ENCODE measurements at regions not wholly inside any gene's neighbourhood (a gene's known extent, or its start where the extent isn't known, plus 50 kb on each side); places are given as distances from the start of the nearest gene placed in this dataset.
"Not testable (repeated sequence)": the region's sequence is repeated elsewhere in the genome, so short reads cannot be mapped to it uniquely, and the experiment has no call there.

GRCh38 chr12:3371018-3371417 lies 120.0 kb upstream of the PRMT8 start:
- peak; percentile 85 for DNase-seq

DNA sequence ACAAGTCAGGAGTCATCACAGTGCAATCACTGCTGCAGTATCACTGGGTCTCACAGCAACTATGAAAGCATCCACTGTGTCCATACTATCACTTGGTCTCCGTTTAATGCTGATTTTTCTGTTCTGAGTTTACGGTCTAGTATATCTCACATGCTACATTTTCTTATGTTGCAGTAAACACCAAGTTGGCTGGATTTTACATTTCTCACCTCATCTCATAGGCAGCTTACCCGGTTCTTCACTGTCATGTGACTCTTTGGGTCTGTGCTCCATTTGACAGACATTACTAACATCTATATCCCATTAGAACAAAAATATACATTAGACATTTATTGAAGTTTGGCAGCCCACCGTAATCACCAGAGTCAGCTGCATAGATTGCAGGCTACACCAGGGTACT lies 115.7 kb upstream of the PRMT8 start:
- DNase-seq, result no peak

DNA sequence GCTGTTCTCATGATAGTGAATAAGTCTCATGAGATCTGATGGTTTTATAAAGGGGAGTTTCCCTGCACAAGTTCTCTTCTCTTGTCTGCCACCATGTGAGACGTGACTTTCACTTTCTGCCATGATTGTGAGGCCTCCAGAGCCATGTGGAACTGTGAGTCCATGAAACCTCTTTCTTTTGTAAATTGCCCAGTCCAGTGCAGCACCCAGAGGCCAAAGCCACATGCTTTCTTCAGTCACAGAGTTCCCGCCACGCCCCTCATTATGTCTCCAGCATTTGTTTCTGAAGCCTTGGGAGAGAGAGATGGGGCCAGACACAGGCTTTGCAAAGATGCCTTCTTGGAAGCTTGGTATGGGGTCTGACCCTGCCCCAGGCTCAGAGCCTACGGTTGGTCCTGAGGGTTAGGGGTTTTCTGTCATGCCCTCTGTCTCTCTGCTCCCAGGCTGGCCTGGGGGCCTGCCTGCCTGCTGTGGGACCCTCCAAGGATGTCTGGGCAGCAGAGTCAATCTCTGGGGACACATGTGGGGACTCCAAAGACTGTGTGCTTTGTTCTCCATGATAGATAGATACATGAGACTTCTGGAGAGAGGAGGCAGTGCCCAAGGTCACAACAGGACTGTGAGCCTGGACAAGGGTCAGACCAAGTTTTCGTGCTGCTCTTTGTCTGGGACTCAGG lies 114.1 kb upstream of the PRMT8 start:
- DNase-seq, result no peak

- no peak for DNase-seq
Measured at GRCh38 chr12:3378655-3379054, 112.3 kb upstream of the PRMT8 start.

GRCh38 chr12:3379079-3379478 lies 111.9 kb upstream of the PRMT8 start:
- no peak for DNase-seq

GRCh38 chr12:3380200-3381043 lies 110.6 kb upstream of the PRMT8 start:
- DNase-seq, result no peak

GRCh38 chr12:3381059-3382047 lies 109.7 kb upstream of the PRMT8 start:
- DNase-seq, result no peak

DNA sequence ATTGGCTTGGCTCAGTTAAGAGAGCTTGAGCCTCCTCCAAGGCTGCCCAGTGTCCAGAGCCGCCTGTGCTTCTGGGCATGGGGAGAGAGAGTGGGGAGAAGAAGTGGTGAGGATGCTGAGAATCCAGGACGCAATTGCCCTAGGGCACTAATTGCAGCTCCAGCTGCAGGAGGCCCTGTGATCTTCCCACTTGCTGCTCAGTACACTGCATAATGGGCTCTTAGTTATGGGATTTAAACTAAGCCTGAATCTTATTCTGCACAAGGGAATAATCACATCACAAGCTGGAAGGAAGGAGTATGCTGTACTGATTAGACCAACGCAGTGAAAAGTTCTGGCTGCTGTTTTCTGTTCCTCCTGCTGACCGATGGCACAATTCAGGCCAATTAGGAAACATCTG lies 101.0 kb upstream of the PRMT8 start:
- no peak for DNase-seq

DNA sequence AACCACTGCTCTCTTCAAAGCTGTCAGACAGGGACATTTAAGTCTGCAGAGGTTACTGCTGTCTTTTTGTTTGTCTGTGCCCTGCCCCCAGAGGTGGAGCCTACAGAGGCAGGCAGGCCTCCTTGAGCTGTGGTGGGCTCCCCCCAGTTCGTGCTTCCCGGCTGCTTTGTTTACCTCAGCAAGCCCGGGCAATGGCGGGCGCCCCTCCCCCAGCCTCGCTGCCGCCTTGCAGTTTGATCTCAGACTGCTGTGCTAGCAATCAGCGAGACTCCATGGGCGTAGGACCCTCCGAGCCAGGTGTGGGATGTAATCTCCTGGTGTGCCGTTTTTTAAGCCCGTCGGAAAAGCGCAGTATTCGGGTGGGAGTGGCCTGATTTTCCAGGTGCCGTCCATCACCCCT lies 93.4 kb upstream of the PRMT8 start:
- not testable (repeated sequence) for DNase-seq

GRCh38 chr12:3398196-3398789 lies 92.7 kb upstream of the PRMT8 start:
- DNase-seq, result no peak

DNA sequence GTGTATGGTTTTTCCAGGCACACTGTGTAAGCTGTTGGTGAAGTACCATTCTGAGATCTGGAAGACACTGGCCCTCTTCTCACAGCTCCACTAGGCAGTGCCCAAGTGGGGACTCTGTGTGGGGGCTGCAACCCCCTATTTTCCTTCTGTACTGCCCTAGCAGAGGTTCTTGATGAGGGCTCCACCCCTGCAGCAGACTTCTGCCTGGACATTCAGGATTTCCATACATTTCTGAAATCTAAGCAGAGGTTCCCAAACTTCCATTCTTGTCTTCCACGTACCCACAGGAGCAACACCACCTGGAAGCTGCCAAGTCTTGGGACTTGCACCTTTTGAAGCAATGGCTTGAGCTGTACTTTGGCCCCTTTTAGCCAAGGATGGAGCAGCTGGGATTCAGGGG lies 85.2 kb upstream of the PRMT8 start:
- DNase-seq, result no peak

DNA sequence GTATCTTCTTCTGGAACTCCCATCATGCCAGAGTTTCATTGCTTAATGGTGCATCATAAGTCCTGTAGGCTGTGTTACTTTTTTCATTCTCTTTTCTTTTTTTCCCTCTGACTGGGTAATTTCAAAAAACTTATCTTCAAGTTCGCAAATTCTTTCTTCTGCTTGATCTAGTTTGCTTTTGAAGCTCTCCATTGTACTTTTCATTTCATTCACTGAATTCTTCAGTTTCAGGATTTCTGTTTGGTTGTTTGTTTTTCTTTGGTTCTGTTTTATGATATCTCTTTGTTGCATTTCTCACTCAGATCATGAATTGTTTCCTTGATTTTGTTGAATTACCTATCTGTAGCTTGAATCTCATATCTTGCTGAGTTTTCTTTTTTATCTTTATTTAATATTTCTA lies 83.3 kb upstream of the PRMT8 start:
- no peak for DNase-seq

GRCh38 chr12:3409662-3410061 lies 81.3 kb upstream of the PRMT8 start:
- DNase-seq, result no peak

DNA sequence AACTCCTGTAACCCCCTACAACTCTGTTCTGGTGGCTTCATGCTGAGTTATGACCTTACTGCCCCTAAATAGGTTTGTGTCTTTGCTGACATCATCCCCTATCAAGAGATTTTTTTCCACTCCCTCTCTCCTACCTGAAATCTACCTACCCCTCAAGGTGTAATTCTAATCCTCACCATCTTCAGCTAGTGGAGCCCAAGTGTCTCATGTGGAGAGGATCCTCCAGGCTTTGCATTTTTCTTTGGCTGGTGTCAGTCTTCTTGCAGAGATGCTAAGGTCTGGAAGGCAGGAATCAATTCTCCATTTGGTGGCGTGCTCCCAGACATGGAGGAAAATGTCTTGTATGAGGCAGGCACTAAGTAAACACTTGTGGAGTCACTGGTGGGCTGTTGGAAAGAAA lies 74.8 kb upstream of the PRMT8 start:
- no peak for DNase-seq

DNA sequence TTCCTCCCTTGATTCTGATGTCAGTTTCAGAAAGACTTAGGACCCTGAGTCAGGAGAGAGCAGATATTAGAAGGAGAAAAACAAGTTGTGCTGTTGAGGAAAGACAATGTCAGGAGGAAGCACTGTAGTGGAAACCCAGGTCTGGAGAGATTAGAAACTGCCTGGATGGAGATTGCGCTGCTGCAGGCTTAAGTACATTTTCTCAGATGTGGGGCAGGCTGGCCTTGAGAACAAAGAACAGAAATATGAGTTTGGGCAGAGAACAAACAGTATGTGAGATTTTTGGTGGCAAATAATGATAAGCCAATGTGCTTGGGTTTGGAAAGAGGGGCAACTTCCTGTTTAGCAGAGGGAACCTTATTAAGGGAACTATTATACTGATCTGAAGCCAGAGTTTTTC lies 74.3 kb upstream of the PRMT8 start:
- DNase-seq, result no peak

- DNase-seq, result no peak
Measured at GRCh38 chr12:3417113-3417512, 73.9 kb upstream of the PRMT8 start.

DNA sequence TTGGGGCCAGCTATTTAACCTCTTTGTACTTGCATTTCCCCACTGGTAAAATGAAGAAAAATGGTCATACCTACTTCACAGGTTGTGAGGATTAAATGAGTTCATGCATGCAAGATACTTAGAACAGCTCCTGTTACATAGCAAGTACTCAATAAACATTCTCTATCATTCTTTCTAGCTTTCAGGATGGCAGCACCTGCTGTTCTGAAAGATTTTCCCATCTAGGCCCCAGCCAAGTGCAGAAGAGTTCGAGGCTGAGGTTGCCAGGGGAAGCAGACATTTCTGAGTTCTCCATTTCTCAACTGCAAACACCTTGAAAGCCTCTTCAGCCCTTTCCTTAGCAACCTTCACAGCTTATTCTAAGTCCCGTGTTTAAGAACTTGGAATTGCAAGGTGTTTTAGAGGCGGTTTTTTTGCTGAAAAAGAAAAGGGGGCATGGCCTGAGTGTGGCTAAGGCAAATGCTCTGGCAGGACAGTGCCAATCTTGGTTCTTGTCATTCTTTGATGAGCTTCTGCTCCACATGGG lies 73.0 kb upstream of the PRMT8 start:
- no peak for DNase-seq

- DNase-seq, result peak; percentile 35
Measured at GRCh38 chr12:3418609-3419390, 72.2 kb upstream of the PRMT8 start.

DNA sequence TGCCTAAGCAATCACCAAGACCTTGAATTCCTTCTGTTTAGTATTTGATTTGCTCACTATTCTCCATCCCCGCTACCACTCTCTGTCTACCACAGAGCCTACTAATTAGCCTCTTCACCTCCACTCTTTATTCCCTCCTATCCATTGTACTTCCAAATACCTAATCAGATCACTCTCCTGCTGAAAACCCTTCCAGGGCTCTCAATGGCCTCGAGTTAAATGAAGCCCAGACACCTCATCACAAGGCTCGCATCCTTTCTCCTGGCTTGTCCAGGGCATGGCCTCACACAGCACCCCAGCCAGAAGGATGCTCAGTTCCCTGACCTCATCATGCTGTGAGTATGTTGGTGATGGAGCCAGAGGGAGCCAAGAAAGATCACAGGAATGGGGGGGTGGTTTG lies 71.4 kb upstream of the PRMT8 start:
- DNase-seq, result no peak

- no peak for DNase-seq
Measured at GRCh38 chr12:3420693-3421092, 70.3 kb upstream of the PRMT8 start.

DNA sequence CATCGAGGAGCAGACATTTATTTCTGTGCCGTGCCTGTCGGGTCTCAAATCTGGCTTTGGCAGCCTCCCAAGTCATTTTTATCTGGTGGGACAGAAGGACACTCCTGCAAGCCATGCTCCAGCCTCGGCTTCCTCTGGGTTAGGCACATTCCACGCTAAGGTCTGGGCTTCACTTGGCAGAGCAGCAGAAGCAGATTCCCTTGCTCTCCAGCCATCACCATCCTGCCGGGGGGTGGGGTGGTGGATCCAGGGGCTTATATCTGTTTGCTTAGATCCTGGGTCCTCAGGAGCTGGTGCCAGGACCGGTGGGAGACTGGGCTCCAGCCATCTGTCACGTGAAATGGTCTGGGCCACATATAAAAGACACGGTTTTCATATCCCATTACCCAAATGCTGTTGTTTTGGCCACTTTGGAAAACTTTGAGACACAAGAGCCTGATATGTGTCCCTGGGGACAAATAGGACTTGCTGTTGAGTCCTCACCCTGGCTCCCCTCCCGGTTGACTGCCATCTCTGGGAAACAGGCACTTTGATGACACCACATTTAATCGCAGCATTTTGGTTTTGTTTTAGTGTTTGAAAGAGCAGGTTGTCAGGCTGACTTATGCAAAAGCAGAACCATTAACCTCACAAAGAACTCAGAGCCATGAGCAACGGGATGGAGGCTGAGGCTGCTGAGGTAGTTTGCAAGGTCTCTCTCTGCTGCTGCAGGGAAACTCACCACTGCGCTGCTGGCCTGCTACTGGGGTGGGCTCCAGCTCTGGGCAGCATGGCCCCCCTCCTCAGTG lies 69.6 kb upstream of the PRMT8 start:
- DNase-seq, result no peak

Measured in NCI-H748 treated with DMSO at 0.1 percent for 48 hours (cell line).